ENCODE measurements at regions not wholly inside any gene's neighbourhood (a gene's known extent, or its start where the extent isn't known, plus 50 kb on each side); places are given as distances from the start of the nearest gene placed in this dataset.

- WGBS, 2 donors (ENCODE audit: extremely low coverage in 2 of 2, insufficient read length in 2 of 2, insufficient replicate concordance in 1 of 2): no CpG with 5 or more reads among the region's 2 CpGs
- H2AK5ac ChIP-seq (ENCODE audit: low read depth, low read length): no peak overlapping the region
- no peak overlapping the region for H3K4me2 ChIP-seq (ENCODE audit: insufficient read depth, low read length, poor library complexity, severe bottlenecking)
- no peaks in the 10 kb centered on the region for H3K4me1 ChIP-seq (ENCODE audit: control insufficient read depth in 2 of 2, insufficient read depth in 1 of 2, low read depth in 1 of 2, low read length in 2 of 2)
- no peak overlapping the region for H2AFZ ChIP-seq (ENCODE audit: low read length)
- H3K4me3 ChIP-seq (ENCODE audit: low read length in 2 of 2): no peak overlapping the region
- H2BK12ac ChIP-seq (ENCODE audit: low read length): no peak overlapping the region
- no peak overlapping the region for H3K9ac ChIP-seq (ENCODE audit: low read depth, low read length, poor library complexity)
- no peak overlapping the region for H4K8ac ChIP-seq (ENCODE audit: low read depth, low read length)
- H4K91ac ChIP-seq (ENCODE audit: low read depth, low read length, poor library complexity): no peak overlapping the region
- no peak overlapping the region for H3K14ac ChIP-seq (ENCODE audit: low read length)
- H3K79me1 ChIP-seq (ENCODE audit: low read depth, low read length): no peaks in the 10 kb centered on the region
- no peaks in the 10 kb centered on the region for H3K36me3 ChIP-seq (replicated peaks in 1 of 2; ENCODE audit: control insufficient read depth in 2 of 2, insufficient read depth in 2 of 2, low read length in 2 of 2)
- no peak overlapping the region for H3K4ac ChIP-seq (ENCODE audit: low read length)
- H3K23ac ChIP-seq (ENCODE audit: low read depth, low read length, poor library complexity): no peak overlapping the region
- no peaks in the 10 kb centered on the region for H3K9me3 ChIP-seq (replicated peaks in 1 of 2; ENCODE audit: control insufficient read depth in 2 of 2, insufficient read depth in 1 of 2, low read depth in 1 of 2, low read length in 2 of 2)
- no peak overlapping the region for H3K18ac ChIP-seq (ENCODE audit: low read length)
- H2BK15ac ChIP-seq (ENCODE audit: low read length): no peak overlapping the region
- no peak for DNase-seq (ENCODE audit: low spot score)
- no peak overlapping the region for H3K27ac ChIP-seq (replicated peaks; ENCODE audit: low read length)
- H2BK5ac ChIP-seq (ENCODE audit: low read length): no peak overlapping the region
- no peaks in the 10 kb centered on the region for H3K27me3 ChIP-seq (ENCODE audit: control insufficient read depth in 3 of 3, insufficient read depth in 3 of 3, low read depth in 1 of 3, low read length in 3 of 3)
- H2BK120ac ChIP-seq (ENCODE audit: low read depth, low read length): no peak overlapping the region
These were observed 657.7 kb downstream of the PDHA2 start for GRCh38 chr4:96497621-96498020.

GRCh38 chr4:96504386-96504785 lies 664.5 kb downstream of the PDHA2 start:
- Histone ChIP-seq H3K4me2 (ENCODE audit: insufficient read depth, low read length, poor library complexity, severe bottlenecking) (no peak overlapping the region), H2BK5ac (ENCODE audit: low read length) (no peak overlapping the region), H2BK15ac (ENCODE audit: low read length) (no peak overlapping the region), H4K8ac (ENCODE audit: low read depth, low read length) (no peak overlapping the region), H2AK5ac (ENCODE audit: low read depth, low read length) (no peak overlapping the region), H3K9me3 (replicated peaks in 1 of 2; ENCODE audit: control insufficient read depth in 2 of 2, insufficient read depth in 1 of 2, low read depth in 1 of 2, low read length in 2 of 2) (no peaks in the 10 kb centered on the region), H3K36me3 (replicated peaks in 1 of 2; ENCODE audit: control insufficient read depth in 2 of 2, insufficient read depth in 2 of 2, low read length in 2 of 2) (no peaks in the 10 kb centered on the region), H2AFZ (ENCODE audit: low read length) (no peak overlapping the region), H3K4me1 (ENCODE audit: control insufficient read depth in 2 of 2, insufficient read depth in 1 of 2, low read depth in 1 of 2, low read length in 2 of 2) (no peaks in the 10 kb centered on the region), H3K18ac (ENCODE audit: low read length) (no peak overlapping the region), H3K4ac (ENCODE audit: low read length) (no peak overlapping the region), H3K27ac (replicated peaks; ENCODE audit: low read length) (no peak overlapping the region), H4K91ac (ENCODE audit: low read depth, low read length, poor library complexity) (no peak overlapping the region), H3K14ac (ENCODE audit: low read length) (no peak overlapping the region), H3K23ac (ENCODE audit: low read depth, low read length, poor library complexity) (no peak overlapping the region), H2BK12ac (ENCODE audit: low read length) (no peak overlapping the region), H3K4me3 (ENCODE audit: low read length in 2 of 2) (no peak overlapping the region), H3K9ac (ENCODE audit: low read depth, low read length, poor library complexity) (no peak overlapping the region), H3K79me1 (ENCODE audit: low read depth, low read length) (no peaks in the 10 kb centered on the region), H3K27me3 (ENCODE audit: control insufficient read depth in 3 of 3, insufficient read depth in 3 of 3, low read depth in 1 of 3, low read length in 3 of 3) (no peaks in the 10 kb centered on the region), H2BK120ac (ENCODE audit: low read depth, low read length) (no peak overlapping the region)
- no CpG with 5 or more reads among the region's 5 CpGs for WGBS, 2 donors (ENCODE audit: extremely low coverage in 2 of 2, insufficient read length in 2 of 2, insufficient replicate concordance in 1 of 2)
- no peak for DNase-seq (ENCODE audit: low spot score)

- Histone ChIP-seq H3K4me1 (ENCODE audit: control insufficient read depth in 2 of 2, insufficient read depth in 1 of 2, low read depth in 1 of 2, low read length in 2 of 2) (no peaks in the 10 kb centered on the region), H3K27me3 (ENCODE audit: control insufficient read depth in 3 of 3, insufficient read depth in 3 of 3, low read depth in 1 of 3, low read length in 3 of 3) (no peaks in the 10 kb centered on the region)
- WGBS, 2 donors (ENCODE audit: extremely low coverage in 2 of 2, insufficient read length in 2 of 2, insufficient replicate concordance in 1 of 2): no CpG with 5 or more reads among the region's 2 CpGs
These were observed 669.3 kb downstream of the PDHA2 start for GRCh38 chr4:96509039-96509741.

GRCh38 chr4:96519291-96519690 lies 679.4 kb downstream of the PDHA2 start:
- Histone ChIP-seq H3K36me3 (replicated peaks in 1 of 2; ENCODE audit: control insufficient read depth in 2 of 2, insufficient read depth in 2 of 2, low read length in 2 of 2) (no peaks in the 10 kb centered on the region), H3K27me3 (ENCODE audit: control insufficient read depth in 3 of 3, insufficient read depth in 3 of 3, low read depth in 1 of 3, low read length in 3 of 3) (no peaks in the 10 kb centered on the region), H3K18ac (ENCODE audit: low read length) (no peak overlapping the region), H3K4me3 (ENCODE audit: low read length in 2 of 2) (no peak overlapping the region), H2BK5ac (ENCODE audit: low read length) (no peak overlapping the region), H2BK120ac (ENCODE audit: low read depth, low read length) (no peak overlapping the region), H2AK5ac (ENCODE audit: low read depth, low read length) (no peak overlapping the region), H3K27ac (replicated peaks; ENCODE audit: low read length) (no peak overlapping the region), H2BK15ac (ENCODE audit: low read length) (no peak overlapping the region), H3K9ac (ENCODE audit: low read depth, low read length, poor library complexity) (no peak overlapping the region), H3K23ac (ENCODE audit: low read depth, low read length, poor library complexity) (no peak overlapping the region), H3K4ac (ENCODE audit: low read length) (no peak overlapping the region), H3K79me1 (ENCODE audit: low read depth, low read length) (no peaks in the 10 kb centered on the region), H3K14ac (ENCODE audit: low read length) (no peak overlapping the region), H3K4me2 (ENCODE audit: insufficient read depth, low read length, poor library complexity, severe bottlenecking) (no peak overlapping the region), H4K8ac (ENCODE audit: low read depth, low read length) (no peak overlapping the region), H2AFZ (ENCODE audit: low read length) (no peak overlapping the region), H4K91ac (ENCODE audit: low read depth, low read length, poor library complexity) (no peak overlapping the region), H3K4me1 (ENCODE audit: control insufficient read depth in 2 of 2, insufficient read depth in 1 of 2, low read depth in 1 of 2, low read length in 2 of 2) (peaks cover 0 to 6% of the 10 kb centered on the region in 2 donors), H2BK12ac (ENCODE audit: low read length) (no peak overlapping the region), H3K9me3 (replicated peaks in 1 of 2; ENCODE audit: control insufficient read depth in 2 of 2, insufficient read depth in 1 of 2, low read depth in 1 of 2, low read length in 2 of 2) (no peaks in the 10 kb centered on the region)
- DNase-seq (ENCODE audit: low spot score): no peak
- WGBS, 2 donors (ENCODE audit: extremely low coverage in 2 of 2, insufficient read length in 2 of 2, insufficient replicate concordance in 1 of 2): no CpG with 5 or more reads among the region's 1 CpG

More at GRCh38 chr4:96509039-96509741, 669.3 kb downstream of the PDHA2 start:
- Histone ChIP-seq H2BK15ac (ENCODE audit: low read length) (no peak overlapping the region), H2AK5ac (ENCODE audit: low read depth, low read length) (no peak overlapping the region), H2BK120ac (ENCODE audit: low read depth, low read length) (no peak overlapping the region), H3K14ac (ENCODE audit: low read length) (no peak overlapping the region), H3K27ac (replicated peaks; ENCODE audit: low read length) (no peak overlapping the region), H3K9ac (ENCODE audit: low read depth, low read length, poor library complexity) (no peak overlapping the region), H3K23ac (ENCODE audit: low read depth, low read length, poor library complexity) (no peak overlapping the region), H2BK12ac (ENCODE audit: low read length) (no peak overlapping the region), H4K91ac (ENCODE audit: low read depth, low read length, poor library complexity) (no peak overlapping the region), H3K79me1 (ENCODE audit: low read depth, low read length) (no peaks in the 10 kb centered on the region), H3K4ac (ENCODE audit: low read length) (no peak overlapping the region), H2AFZ (ENCODE audit: low read length) (peak overlapping the region; percentile 74), H3K18ac (ENCODE audit: low read length) (no peak overlapping the region), H2BK5ac (ENCODE audit: low read length) (no peak overlapping the region), H3K36me3 (replicated peaks in 1 of 2; ENCODE audit: control insufficient read depth in 2 of 2, insufficient read depth in 2 of 2, low read length in 2 of 2) (no peaks in the 10 kb centered on the region), H3K4me2 (ENCODE audit: insufficient read depth, low read length, poor library complexity, severe bottlenecking) (no peak overlapping the region), H3K4me3 (ENCODE audit: low read length in 2 of 2) (no peak overlapping the region), H3K9me3 (replicated peaks in 1 of 2; ENCODE audit: control insufficient read depth in 2 of 2, insufficient read depth in 1 of 2, low read depth in 1 of 2, low read length in 2 of 2) (no peaks in the 10 kb centered on the region), H4K8ac (ENCODE audit: low read depth, low read length) (peak overlapping the region; percentile 72)
- DNase-seq (ENCODE audit: low spot score): no peak
